IPS-11a (cell line): ENCODE measurements at regions not wholly inside any gene's neighbourhood (a gene's known extent, or its start where the extent isn't known, plus 50 kb on each side); places are given as distances from the start of the nearest gene placed in this dataset.
"Not testable (repeated sequence)": the region's sequence is repeated elsewhere in the genome, so short reads cannot be mapped to it uniquely, and the experiment has no call there.

Source experiments
- H3K4me3 ChIP-seq: one replicate; pipeline ENCODE4 v1.5.1; 2013; ENCODE audit warnings: low read depth, low read length, control low read depth

DNA sequence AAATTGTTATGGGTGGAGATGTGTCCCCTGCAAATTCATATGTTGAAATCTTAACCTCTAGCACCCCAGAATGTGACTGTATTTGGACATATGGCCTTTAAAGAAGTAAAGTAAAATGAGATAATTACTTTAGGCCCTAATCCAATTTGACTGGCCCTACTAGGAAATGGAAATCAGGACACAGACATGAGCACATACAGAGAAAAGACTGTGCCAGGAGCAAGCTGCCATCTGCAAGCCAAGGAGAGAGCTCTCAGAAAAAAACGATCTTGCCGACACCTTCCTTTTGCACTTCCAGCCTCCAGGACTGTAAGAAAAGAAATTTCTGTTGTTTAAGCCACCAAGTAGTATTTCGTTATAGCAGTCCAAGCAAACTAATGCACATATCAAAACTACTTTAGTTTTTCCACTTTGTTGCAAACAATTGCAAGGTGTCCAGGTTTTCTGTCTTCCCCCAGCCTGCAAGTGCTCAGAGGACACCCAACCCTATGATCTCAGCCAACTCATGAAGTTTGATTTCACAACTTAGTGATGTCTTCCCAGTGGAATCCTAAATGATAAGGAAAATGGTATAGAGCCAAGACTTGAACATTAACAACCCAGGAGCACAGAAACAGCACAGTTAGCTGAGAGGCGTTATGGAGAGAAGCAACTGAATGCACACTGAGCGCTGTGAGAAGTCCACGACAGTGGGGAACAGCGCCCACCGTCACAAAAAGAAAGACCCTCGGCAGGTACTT lies 351.2 kb downstream of the BCL2L11 start:
- not testable (repeated sequence) for H3K4me3 ChIP-seq

DNA sequence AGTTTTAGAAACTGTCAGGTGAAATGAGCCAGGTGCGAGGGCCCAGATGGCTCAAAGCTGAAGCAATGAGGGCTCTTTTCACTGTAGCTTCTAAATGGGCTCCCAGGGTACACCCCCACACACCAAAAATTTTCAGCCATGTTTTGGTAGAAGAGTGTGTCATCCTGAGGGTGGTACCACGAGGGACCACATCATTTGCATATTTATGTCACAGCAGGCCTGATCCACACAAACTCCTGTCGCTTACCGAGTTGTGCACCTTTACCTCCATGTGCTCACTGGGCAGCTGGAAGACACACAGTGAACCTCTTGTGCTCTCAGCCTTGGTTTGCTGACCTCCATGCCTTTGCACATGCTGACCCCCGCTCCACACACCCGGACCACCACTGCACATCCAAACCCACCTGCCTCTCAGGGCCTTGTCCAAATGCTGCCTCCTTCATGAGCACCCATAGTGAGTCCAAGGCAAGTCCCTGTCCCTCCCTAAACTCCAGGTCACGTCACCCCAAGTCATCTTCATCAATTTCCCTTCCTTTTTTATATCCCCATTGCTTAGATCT lies 352.2 kb downstream of the BCL2L11 start:
- not testable (repeated sequence) for H3K4me3 ChIP-seq

- H3K4me3 ChIP-seq: not testable (repeated sequence)
Observed at GRCh38 chr2:111473522-111473921, 352.8 kb downstream of the BCL2L11 start.

- H3K4me3 ChIP-seq: not testable (repeated sequence)
Observed at GRCh38 chr2:111474198-111474705, 353.5 kb downstream of the BCL2L11 start.

- not testable (repeated sequence) for H3K4me3 ChIP-seq
Observed at GRCh38 chr2:111478335-111478734, 357.6 kb downstream of the BCL2L11 start.

DNA sequence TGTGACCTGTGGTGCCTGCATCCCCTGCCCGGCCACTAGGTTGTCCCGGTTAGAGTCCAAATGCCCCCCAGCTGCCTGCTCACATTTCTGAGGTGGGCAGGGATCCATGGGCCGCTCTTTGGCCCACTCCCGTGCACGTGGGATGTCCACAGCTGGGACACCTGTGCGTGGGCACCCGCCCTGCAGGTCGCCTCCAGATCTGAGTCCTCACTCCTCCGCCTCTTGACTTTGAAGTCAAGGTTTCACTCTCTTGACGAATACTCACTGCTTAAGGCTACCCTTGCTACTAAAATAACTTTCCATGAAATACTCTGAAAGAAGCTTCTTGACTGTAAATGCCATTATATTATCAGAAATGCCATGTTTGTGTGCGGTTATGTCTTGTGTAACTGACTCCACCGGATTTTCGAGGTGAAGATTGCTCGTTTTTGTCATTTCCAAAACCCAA lies 358.2 kb downstream of the BCL2L11 start:
- H3K4me3 ChIP-seq: not testable (repeated sequence)

DNA sequence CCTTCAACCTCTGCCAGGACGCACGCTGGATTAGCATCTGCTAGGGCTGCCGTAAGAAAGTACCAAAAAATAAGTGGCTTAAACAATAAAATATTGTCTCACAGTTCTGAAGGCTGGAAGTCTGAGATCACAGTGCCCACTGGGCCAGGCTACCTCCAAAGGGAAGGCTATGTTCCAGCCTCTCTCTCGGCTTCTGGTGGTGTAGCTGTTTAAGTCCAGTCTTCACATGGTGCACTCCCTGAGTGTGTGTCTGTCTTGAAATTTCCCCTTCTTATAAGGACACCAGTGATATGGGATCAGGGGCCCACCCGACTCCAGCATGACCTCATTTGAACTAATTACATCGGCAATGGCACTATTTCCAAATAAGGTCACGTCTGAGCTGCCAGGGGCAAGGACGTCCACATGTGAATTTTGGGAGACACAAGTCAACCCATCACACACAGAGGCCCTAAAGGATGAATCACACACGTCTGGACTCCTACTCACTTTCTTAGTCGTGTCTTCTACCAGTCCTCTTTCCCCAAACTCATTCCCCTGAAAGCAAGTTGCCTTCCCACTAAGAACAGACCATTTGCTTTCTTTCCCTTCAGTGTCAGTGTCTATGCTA lies 359.4 kb downstream of the BCL2L11 start:
- H3K4me3 ChIP-seq: not testable (repeated sequence)

DNA sequence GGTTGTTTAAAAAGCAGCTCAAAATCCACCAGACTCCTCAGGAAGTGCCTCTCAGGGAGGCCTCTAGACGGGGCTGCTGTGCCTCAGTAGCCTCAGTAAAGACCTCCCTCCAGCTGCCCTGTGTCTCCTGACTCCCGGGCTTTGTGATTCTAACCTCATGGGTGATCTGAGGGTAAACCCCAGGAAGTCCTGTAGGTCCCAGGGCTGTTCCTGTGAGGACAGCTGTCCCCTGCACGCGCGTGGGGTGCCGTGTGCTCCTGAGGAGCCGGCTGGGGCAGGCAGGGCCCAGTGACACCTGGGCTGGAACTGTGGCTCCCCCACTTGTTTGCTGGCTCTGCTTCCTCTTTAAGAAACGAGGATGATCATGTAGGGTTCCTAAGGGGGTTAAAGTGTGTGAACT lies 359.9 kb downstream of the BCL2L11 start:
- H3K4me3 ChIP-seq: not testable (repeated sequence)

DNA sequence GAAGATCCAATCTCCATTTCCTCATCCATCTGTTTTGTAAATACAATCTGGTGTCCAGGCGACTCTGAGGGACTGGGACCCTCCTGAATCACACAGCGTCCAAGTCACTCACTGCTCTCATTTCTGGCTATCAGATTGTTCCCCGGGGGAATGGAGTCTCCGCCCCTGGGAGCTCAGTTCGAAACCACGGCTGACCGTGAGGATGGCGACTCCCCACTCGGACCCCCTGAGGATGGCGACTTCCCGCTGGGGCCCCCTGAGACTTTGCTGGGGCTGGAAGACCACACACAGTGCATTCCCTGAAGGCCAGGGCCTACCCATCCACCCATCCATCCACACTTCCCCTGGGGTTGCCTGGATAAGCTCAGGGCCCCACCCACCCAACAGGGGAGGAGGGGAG lies 360.5 kb downstream of the BCL2L11 start:
- not testable (repeated sequence) for H3K4me3 ChIP-seq

DNA sequence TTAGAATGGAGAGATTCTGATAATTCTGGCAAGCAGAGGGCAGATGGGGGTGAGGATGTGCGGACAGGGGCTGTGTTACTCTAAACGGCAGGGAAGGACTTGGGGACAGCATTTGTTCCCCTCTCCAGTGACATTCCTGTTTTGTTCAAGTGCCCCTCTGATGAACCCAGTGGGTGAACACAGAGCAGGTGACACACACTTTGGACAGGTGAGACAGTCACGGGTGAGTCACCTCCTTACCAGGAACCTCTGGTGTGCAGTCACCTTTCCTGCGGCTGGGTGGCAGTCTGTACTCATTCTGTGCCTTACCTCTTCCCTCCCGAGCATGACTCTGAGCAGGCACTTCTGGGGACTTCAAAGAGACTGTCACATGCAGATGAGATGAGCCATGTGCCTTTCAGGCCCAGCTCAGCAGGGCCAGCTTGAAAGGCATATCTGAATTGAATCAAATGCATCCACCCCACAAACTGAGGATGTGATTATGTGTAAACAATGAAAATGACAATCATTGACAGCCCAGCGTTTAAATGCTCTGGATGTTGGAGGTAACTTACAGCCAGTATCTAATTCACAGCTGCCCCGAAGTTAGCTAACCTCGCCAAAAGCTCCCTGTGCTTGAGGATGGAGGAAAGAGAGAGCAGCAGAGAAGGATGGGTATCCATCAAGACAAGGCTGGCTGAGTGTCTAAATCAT lies 362.4 kb downstream of the BCL2L11 start:
- not testable (repeated sequence) for H3K4me3 ChIP-seq

GRCh38 chr2:111484097-111484496 lies 363.4 kb downstream of the BCL2L11 start:
- H3K4me3 ChIP-seq: not testable (repeated sequence)

DNA sequence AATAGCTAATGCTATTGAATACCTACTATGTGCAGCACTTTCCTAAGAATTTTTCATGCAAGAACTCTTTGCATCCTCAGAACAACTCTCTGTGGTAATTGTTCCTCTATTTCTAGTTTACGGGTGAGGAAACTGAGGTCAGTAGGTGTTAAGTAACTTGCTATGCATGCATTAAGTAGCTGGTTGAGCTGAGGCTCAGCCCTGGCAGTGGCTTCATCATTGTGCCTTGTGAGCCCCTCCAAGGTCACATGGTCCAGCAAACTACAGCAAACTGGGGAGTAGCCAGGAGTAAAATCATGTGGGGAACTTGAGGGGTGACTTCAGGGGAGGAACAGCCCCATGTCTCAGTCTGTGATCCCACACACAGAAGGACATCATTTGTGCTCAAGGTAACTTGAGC lies 365.2 kb downstream of the BCL2L11 start:
- H3K4me3 ChIP-seq: not testable (repeated sequence)

DNA sequence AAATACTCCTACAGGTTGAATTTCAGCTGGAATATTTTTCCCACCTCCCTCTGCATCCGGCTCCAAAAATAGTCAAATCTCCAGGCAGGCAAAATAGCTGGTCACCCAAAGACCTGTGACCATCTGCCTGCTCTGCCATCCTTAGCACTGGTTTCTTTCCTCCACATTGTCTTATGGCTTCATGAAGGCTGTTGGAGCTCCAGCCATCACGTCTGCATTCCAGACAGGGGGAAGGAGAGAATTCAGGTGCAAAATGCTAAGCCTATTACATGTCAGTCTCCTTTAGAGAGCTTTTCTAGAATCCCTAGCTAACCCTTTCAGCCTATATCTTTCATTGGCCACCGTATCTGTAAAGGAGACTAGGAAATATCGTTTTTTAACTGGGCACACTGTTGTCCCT lies 367.7 kb downstream of the BCL2L11 start:
- not testable (repeated sequence) for H3K4me3 ChIP-seq

DNA sequence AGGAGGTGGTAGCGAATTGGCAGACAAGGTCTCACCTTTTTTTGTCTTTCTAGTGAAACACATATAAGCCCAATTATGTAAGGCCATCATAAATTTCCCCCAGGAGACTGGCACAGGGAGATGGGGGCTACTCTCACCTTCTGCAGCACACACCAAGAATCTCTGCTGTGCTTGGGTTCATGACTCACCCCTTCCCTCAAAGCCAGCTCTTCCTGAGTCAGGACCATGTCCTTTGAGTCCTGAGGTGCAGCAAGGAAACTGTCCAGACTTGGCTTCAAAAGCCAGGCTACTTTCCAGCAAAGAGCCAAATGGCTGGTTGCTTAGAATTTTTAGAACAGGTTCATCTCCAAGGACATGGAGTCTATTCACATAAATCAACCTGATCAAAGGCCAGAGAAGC lies 368.7 kb downstream of the BCL2L11 start:
- not testable (repeated sequence) for H3K4me3 ChIP-seq

DNA sequence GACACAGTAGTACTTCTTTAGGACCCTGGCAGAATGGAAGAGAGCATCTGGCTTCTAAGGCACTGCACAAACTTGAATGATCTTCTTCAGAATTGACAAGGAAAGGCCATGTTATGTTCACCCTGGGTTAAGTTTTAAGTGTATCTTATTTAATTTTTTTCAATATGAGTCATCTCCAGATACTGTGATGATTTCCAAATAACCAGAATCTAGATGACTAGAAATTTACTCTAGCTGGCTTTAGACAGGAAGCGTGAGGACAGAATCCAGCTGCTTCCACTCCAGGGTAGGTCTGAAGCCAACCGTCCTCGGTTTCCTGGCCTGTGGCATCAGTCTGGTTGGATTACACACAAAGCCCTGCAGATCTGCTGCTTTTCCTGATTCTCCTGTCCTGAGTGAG lies 370.5 kb downstream of the BCL2L11 start:
- H3K4me3 ChIP-seq: not testable (repeated sequence)

DNA sequence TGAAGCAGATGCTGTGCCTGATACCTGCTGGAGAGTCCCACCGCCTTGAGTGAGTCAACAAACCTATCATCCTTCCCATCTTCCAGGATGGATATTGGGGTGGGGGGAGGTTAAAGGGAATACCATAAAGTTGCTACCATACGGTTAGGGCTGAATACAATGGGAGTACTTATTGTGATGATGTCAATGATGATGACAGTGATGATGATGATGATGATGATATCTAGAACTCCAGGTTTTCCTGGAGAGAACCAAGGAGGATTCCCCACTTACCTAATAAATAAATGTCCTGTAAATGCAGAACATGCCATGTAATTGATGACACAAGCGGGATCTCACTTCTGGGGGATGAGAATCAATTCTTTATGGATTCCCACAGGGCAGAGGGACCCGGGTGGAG lies 370.9 kb downstream of the BCL2L11 start:
- not testable (repeated sequence) for H3K4me3 ChIP-seq

GRCh38 chr2:111492995-111493719 lies 372.4 kb downstream of the BCL2L11 start:
- not testable (repeated sequence) for H3K4me3 ChIP-seq

GRCh38 chr2:111493720-111494078 lies 373.0 kb downstream of the BCL2L11 start:
- H3K4me3 ChIP-seq: peak overlapping the region; percentile 13

DNA sequence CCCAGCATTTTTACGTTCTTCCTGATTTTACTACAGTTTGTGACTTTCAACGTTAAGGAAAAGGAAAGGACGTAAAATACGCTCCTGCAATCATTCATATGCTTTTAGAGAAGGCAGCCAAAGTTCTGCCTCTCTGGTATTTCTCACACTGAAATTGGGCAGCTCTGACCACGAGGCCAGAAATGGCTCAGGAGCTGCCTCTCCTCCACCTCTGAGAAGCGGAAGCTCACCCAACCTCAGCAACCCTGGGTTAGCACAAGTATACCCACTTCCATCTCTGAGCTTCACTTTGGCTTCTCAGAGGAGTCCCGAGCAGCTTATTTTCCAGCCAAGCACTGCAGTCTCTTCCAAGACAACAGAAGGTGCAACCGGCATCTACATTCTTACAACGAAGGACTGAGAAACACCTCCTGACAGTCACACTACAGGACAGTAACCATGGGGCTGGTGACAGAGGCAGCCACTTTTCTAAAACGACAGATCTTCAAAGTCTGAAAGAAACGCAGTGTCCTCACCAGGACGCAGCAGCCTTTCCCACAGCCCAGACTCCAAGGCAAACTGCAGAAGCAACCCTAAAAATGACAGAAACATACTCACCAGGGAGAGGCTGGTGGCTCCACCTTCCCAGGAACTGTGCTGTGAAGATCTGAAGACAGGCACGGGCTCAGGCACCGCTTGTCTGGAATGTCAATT lies 373.7 kb downstream of the BCL2L11 start:
- peak overlapping the region; percentile 14 for H3K4me3 ChIP-seq

- H3K4me3 ChIP-seq: not testable (repeated sequence)
Observed at GRCh38 chr2:111494981-111495315, 374.2 kb downstream of the BCL2L11 start.

GRCh38 chr2:111495636-111496035 lies 374.9 kb downstream of the BCL2L11 start:
- not testable (repeated sequence) for H3K4me3 ChIP-seq
